ENCODE measurements at regions not wholly inside any gene's neighbourhood (a gene's known extent, or its start where the extent isn't known, plus 50 kb on each side); places are given as distances from the start of the nearest gene placed in this dataset.

GRCh38 chr6:155548576-155548975 lies 92.9 kb upstream of the NOX3 start:
- Histone ChIP-seq H3K27me3 (no peaks in the 10 kb centered on the region), H3K4me3 (no peak overlapping the region), H3K36me3 (no peaks in the 10 kb centered on the region), H3K4me1 (no peaks in the 10 kb centered on the region), H3K9me3 (no peaks in the 10 kb centered on the region), H3K27ac (no peak overlapping the region)
- DNase-seq (ENCODE audit: low spot score in 2 of 2): no peak
- no peak for TF ChIP-seq CTCF (IDR thresholded peaks at IDR 0.05)
- no peak for TF ChIP-seq POLR2A (IDR thresholded peaks at IDR 0.05)
- no peak for TF ChIP-seq POLR2AphosphoS5 (IDR thresholded peaks at IDR 0.05)
- intact Hi-C loops (cut with DNase I; ENCODE audit: low total_unique reads): no loop called here

GRCh38 chr6:155544677-155545076 lies 89.0 kb upstream of the NOX3 start:
- no peaks in the 10 kb centered on the region for H3K4me1 ChIP-seq

GRCh38 chr6:155543166-155543847 lies 87.7 kb upstream of the NOX3 start:
- Histone ChIP-seq H3K4me3 (no peak overlapping the region), H3K4me1 (no peaks in the 10 kb centered on the region), H3K27ac (no peak overlapping the region), H3K36me3 (no peaks in the 10 kb centered on the region), H3K27me3 (no peaks in the 10 kb centered on the region), H3K9me3 (no peaks in the 10 kb centered on the region)
- TF ChIP-seq POLR2AphosphoS5 (IDR thresholded peaks at IDR 0.05) (no peak), CTCF (IDR thresholded peaks at IDR 0.05) (no peak), POLR2A (IDR thresholded peaks at IDR 0.05) (no peak)
- DNase-seq (ENCODE audit: low spot score in 2 of 2): no peak
- intact Hi-C loops (cut with DNase I; ENCODE audit: low total_unique reads): no loop called here

More at GRCh38 chr6:155544677-155545076, 89.0 kb upstream of the NOX3 start:
- H3K27ac ChIP-seq: no peak overlapping the region
- no peaks in the 10 kb centered on the region for H3K9me3 ChIP-seq
- no peak overlapping the region for H3K4me3 ChIP-seq
- intact Hi-C loops (cut with DNase I; ENCODE audit: low total_unique reads): no loop called here
- no peaks in the 10 kb centered on the region for H3K27me3 ChIP-seq
- no peak for TF ChIP-seq CTCF (IDR thresholded peaks at IDR 0.05)
- no peaks in the 10 kb centered on the region for H3K36me3 ChIP-seq
- no peak for DNase-seq (ENCODE audit: low spot score in 2 of 2)

- H3K4me1 ChIP-seq: no peaks in the 10 kb centered on the region
- no peak overlapping the region for H3K4me3 ChIP-seq
- no peaks in the 10 kb centered on the region for H3K27me3 ChIP-seq
- no peak for DNase-seq (ENCODE audit: low spot score in 2 of 2)
- H3K36me3 ChIP-seq: no peaks in the 10 kb centered on the region
- H3K27ac ChIP-seq: no peak overlapping the region
- intact Hi-C loops (cut with DNase I; ENCODE audit: low total_unique reads): no loop called here
- TF ChIP-seq POLR2AphosphoS5 (IDR thresholded peaks at IDR 0.05) (no peak), CTCF (IDR thresholded peaks at IDR 0.05) (no peak), POLR2A (IDR thresholded peaks at IDR 0.05) (no peak)
- no peaks in the 10 kb centered on the region for H3K9me3 ChIP-seq
Measured at GRCh38 chr6:155542036-155542435, 86.4 kb upstream of the NOX3 start.

GRCh38 chr6:155538708-155539390 lies 83.2 kb upstream of the NOX3 start:
- H3K4me3 ChIP-seq: no peak overlapping the region
- H3K9me3 ChIP-seq: no peaks in the 10 kb centered on the region
- H3K27me3 ChIP-seq: no peaks in the 10 kb centered on the region
- no peak for DNase-seq (ENCODE audit: low spot score in 2 of 2)
- intact Hi-C loops (cut with DNase I; ENCODE audit: low total_unique reads): no loop called here
- H3K36me3 ChIP-seq: no peaks in the 10 kb centered on the region
- H3K27ac ChIP-seq: no peak overlapping the region
- H3K4me1 ChIP-seq: no peaks in the 10 kb centered on the region
- no peak for TF ChIP-seq POLR2AphosphoS5 (IDR thresholded peaks at IDR 0.05)
- no peak for TF ChIP-seq CTCF (IDR thresholded peaks at IDR 0.05)
- no peak for TF ChIP-seq POLR2A (IDR thresholded peaks at IDR 0.05)

Data from breast epithelium (tissue), 4 donors.